Astrocyte (in vitro differentiated cells and primary cell): ENCODE measurements at regions not wholly inside any gene's neighbourhood (a gene's known extent, or its start where the extent isn't known, plus 50 kb on each side); places are given as distances from the start of the nearest gene placed in this dataset.

Experiments used
- DNase-seq: peaks from one replicate; pipeline ENCODE4 v3.0.0-alpha.2; 2010; ENCODE audit warnings: low read depth
- FAIRE-seq: peaks from 2 replicates; lab custom pipeline; 2011; peaks lifted over from hg19 to GRCh38; lab: Jason Lieb, UNC
- H2AFZ ChIP-seq: 2 replicates; pipeline ENCODE4 v1.6.0; 2012; ENCODE audit warnings: low read depth, low read length, inconsistent platforms
- H3K27ac ChIP-seq: 2 replicates; pipeline ENCODE4 v1.5.1; 2011; ENCODE audit warnings: low read depth, low read length, inconsistent platforms
- H3K27me3 ChIP-seq: 2 replicates; pipeline ENCODE4 v1.6.0; 2011; ENCODE audit warnings: low read length, inconsistent platforms; ENCODE audit not compliant: insufficient read depth
- H3K36me3 ChIP-seq: 2 replicates; pipeline ENCODE4 v1.5.1; 2011; ENCODE audit warnings: low read length, inconsistent platforms; ENCODE audit not compliant: insufficient read depth
- H3K4me1 ChIP-seq: 2 replicates; pipeline ENCODE4 v1.5.1; 2011; ENCODE audit warnings: low read length, inconsistent platforms; ENCODE audit not compliant: insufficient read depth
- H3K4me2 ChIP-seq: 2 replicates; pipeline ENCODE4 v1.6.0; 2012; ENCODE audit warnings: low read length, inconsistent platforms
- H3K4me3 ChIP-seq: 2 replicates; pipeline ENCODE4 v1.5.1; 2011; ENCODE audit warnings: low read depth, mild to moderate bottlenecking, low read length, inconsistent platforms; ENCODE audit not compliant: insufficient read depth
- H3K79me2 ChIP-seq: 2 replicates; pipeline ENCODE4 v1.6.0; 2012; ENCODE audit warnings: mild to moderate bottlenecking, low read length, inconsistent platforms; ENCODE audit not compliant: insufficient read depth
- H3K9ac ChIP-seq: 2 replicates; pipeline ENCODE4 v1.6.0; 2012; ENCODE audit warnings: mild to moderate bottlenecking, low read length, inconsistent platforms
- H3K9me3 ChIP-seq: 2 replicates; pipeline ENCODE4 v1.5.1; 2012; ENCODE audit warnings: low read depth, mild to moderate bottlenecking, low read length, inconsistent platforms; ENCODE audit not compliant: insufficient read depth
- H4K20me1 ChIP-seq: 2 replicates; pipeline ENCODE4 v1.6.0; 2012; ENCODE audit warnings: low read length, inconsistent platforms; ENCODE audit not compliant: insufficient read depth
- H3K27ac Mint-ChIP-seq: one replicate; pipeline ENCODE4 v1.8.0; 2021; ENCODE audit warnings: mild to moderate bottlenecking, mixed read lengths; ENCODE audit not compliant: unreplicated experiment
- H3K27me3 Mint-ChIP-seq: one replicate; pipeline ENCODE4 v1.8.0; 2021; ENCODE audit warnings: low read depth, mixed read lengths; ENCODE audit not compliant: unreplicated experiment
- H3K36me3 Mint-ChIP-seq: one replicate; pipeline ENCODE4 v1.8.0; 2021; ENCODE audit warnings: low read depth, mixed read lengths; ENCODE audit not compliant: unreplicated experiment
- H3K4me1 Mint-ChIP-seq: one replicate; pipeline ENCODE4 v1.8.0; 2021; ENCODE audit warnings: low read depth, mixed read lengths; ENCODE audit not compliant: unreplicated experiment
- H3K4me3 Mint-ChIP-seq: one replicate; pipeline ENCODE4 v1.8.0; 2021; ENCODE audit warnings: mild to moderate bottlenecking, moderate library complexity, mixed read lengths; ENCODE audit not compliant: unreplicated experiment
- H3K9me3 Mint-ChIP-seq: one replicate; pipeline ENCODE4 v1.8.0; 2021; ENCODE audit warnings: mild to moderate bottlenecking, mixed read lengths; ENCODE audit not compliant: unreplicated experiment
- EZH2 ChIP-seq: IDR thresholded peaks from 2 replicates; pipeline ENCODE4 v1.6.1; 2012; ENCODE audit warnings: mild to moderate bottlenecking, low read length, inconsistent platforms; ENCODE audit not compliant: insufficient read depth
- TF ChIP-seq, protein P1 (sequence below): IDR thresholded peaks from 2 replicates; pipeline ENCODE4 v1.5.1; 2011; ENCODE audit warnings: low read depth, mild to moderate bottlenecking, inconsistent platforms, low read length, moderate library complexity; ENCODE audit not compliant: insufficient read depth

DNA sequence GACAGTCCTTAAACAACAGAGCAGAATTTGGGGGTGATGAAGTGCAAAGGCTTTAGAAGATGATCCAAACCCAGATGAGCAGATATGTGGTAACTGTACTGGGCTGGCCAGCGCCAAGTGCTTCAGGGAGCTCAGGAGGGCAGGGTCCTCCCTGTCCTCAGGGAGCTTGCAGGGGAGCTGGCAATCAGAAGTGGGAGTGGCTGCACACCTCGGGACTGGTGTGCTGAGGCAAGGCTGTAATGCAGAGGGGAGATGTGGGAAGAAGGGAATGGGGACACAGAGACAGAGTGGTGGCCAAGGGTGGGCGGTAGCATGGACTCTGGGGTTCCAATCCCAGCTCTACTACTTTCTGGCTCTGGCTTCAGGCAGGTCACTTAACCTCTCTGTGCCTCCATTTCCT is 235.6 kb upstream of the NCAM1 start:
- Histone ChIP-seq H3K9ac (no peak overlapping the region), H3K4me2 (no peak overlapping the region), H3K27me3 (no peaks in the 10 kb centered on the region), H2AFZ (no peak overlapping the region), H3K27ac (no peak overlapping the region), H3K36me3 (no peaks in the 10 kb centered on the region), H3K4me3 (no peak overlapping the region), H3K4me1 (no peaks in the 10 kb centered on the region), H3K79me2 (no peaks in the 10 kb centered on the region), H3K9me3 (peaks cover 3% of the 10 kb centered on the region), H4K20me1 (no peaks in the 10 kb centered on the region)
- Mint-ChIP-seq H3K9me3 (peaks cover 5% of the 10 kb centered on the region), H3K27ac (no peak overlapping the region), H3K4me1 (no peaks in the 10 kb centered on the region), H3K4me3 (no peak overlapping the region), H3K27me3 (peaks cover 33% of the 10 kb centered on the region), H3K36me3 (no peaks in the 10 kb centered on the region)
- TF ChIP-seq, protein P1, sequence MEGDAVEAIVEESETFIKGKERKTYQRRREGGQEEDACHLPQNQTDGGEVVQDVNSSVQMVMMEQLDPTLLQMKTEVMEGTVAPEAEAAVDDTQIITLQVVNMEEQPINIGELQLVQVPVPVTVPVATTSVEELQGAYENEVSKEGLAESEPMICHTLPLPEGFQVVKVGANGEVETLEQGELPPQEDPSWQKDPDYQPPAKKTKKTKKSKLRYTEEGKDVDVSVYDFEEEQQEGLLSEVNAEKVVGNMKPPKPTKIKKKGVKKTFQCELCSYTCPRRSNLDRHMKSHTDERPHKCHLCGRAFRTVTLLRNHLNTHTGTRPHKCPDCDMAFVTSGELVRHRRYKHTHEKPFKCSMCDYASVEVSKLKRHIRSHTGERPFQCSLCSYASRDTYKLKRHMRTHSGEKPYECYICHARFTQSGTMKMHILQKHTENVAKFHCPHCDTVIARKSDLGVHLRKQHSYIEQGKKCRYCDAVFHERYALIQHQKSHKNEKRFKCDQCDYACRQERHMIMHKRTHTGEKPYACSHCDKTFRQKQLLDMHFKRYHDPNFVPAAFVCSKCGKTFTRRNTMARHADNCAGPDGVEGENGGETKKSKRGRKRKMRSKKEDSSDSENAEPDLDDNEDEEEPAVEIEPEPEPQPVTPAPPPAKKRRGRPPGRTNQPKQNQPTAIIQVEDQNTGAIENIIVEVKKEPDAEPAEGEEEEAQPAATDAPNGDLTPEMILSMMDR = no peak
- TF ChIP-seq EZH2 = no peak
- DNase-seq = no peak
- FAIRE-seq = no peak

DNA sequence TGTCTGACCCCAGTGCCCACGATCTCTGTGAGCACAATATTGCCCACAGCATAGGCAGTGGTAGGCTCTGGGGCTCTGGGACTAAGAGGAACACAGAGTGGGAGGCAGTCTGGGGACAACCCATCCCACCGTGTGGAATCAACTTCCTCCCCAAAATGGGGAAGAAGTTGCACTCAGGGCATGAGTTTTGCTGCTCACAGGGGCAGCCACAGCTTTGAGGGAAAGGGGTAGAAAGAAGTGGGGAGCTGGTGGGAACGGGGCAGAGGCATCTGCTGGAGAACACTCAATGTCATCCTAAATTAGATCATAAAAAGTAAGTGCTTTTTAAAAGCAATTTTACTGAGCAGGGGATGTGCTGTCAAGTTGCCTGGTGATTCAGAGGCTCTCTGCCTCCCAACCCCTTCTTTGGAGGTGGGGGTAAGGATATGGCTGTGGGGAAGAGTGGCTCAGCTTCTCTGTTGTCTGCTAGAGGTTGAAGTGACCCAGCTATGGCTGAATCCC is 233.8 kb upstream of the NCAM1 start:
- Histone ChIP-seq H3K27me3 (no peaks in the 10 kb centered on the region), H3K4me1 (no peaks in the 10 kb centered on the region), H4K20me1 (no peaks in the 10 kb centered on the region), H3K36me3 (no peaks in the 10 kb centered on the region), H3K27ac (no peak overlapping the region), H3K9ac (no peak overlapping the region), H3K9me3 (peaks cover 3% of the 10 kb centered on the region), H3K79me2 (no peaks in the 10 kb centered on the region), H3K4me3 (no peak overlapping the region), H2AFZ (no peak overlapping the region), H3K4me2 (no peak overlapping the region)
- H3K27ac Mint-ChIP-seq = no peak overlapping the region
- no peaks in the 10 kb centered on the region for H3K4me1 Mint-ChIP-seq
- peaks cover 31% of the 10 kb centered on the region for H3K27me3 Mint-ChIP-seq
- no peak for TF ChIP-seq EZH2
- TF ChIP-seq, protein P1 = no peak
- H3K36me3 Mint-ChIP-seq = no peaks in the 10 kb centered on the region
- FAIRE-seq (no peak), DNase-seq (no peak)
- H3K9me3 Mint-ChIP-seq = peaks cover 3% of the 10 kb centered on the region
- H3K4me3 Mint-ChIP-seq = no peak overlapping the region

DNA sequence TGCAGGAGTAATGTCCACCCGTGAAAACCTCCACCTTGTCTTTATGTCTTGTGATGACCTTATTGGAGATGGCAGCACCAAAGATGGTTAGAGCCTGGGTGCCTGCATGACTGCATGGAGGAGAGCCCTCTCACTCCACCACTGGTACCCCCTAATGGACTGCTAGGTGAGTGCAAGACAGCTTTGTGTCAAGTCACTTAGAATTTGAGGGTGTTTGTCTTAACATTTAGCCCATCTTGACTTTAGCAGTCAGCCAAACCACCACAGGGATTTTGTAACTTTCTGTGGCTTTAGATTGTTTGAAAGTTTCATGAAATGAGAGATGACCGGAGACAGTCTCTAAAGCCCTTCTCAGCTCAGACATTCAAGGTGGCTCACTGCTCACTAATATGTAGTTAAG is 232.9 kb upstream of the NCAM1 start:
- H3K36me3 Mint-ChIP-seq = no peaks in the 10 kb centered on the region
- no peak overlapping the region for H3K4me3 Mint-ChIP-seq
- TF ChIP-seq EZH2 = no peak
- TF ChIP-seq, protein P1 = no peak

More for the DNA sequence above, 232.9 kb upstream of the NCAM1 start:
- Histone ChIP-seq H3K4me2 (no peak overlapping the region), H2AFZ (no peak overlapping the region), H3K27ac (no peak overlapping the region), H3K9ac (no peak overlapping the region), H3K4me1 (no peaks in the 10 kb centered on the region), H3K9me3 (peaks cover 3% of the 10 kb centered on the region), H3K36me3 (no peaks in the 10 kb centered on the region), H3K79me2 (no peaks in the 10 kb centered on the region), H3K4me3 (no peak overlapping the region), H4K20me1 (no peaks in the 10 kb centered on the region), H3K27me3 (no peaks in the 10 kb centered on the region)
- peaks cover 3% of the 10 kb centered on the region for H3K9me3 Mint-ChIP-seq
- peaks cover 31% of the 10 kb centered on the region for H3K27me3 Mint-ChIP-seq
- DNase-seq = no peak
- no peaks in the 10 kb centered on the region for H3K4me1 Mint-ChIP-seq
- H3K27ac Mint-ChIP-seq = no peak overlapping the region
- FAIRE-seq = no peak
